ENCODE measurements at regions not wholly inside any gene's neighbourhood (a gene's known extent, or its start where the extent isn't known, plus 50 kb on each side); places are given as distances from the start of the nearest gene placed in this dataset.

DNA sequence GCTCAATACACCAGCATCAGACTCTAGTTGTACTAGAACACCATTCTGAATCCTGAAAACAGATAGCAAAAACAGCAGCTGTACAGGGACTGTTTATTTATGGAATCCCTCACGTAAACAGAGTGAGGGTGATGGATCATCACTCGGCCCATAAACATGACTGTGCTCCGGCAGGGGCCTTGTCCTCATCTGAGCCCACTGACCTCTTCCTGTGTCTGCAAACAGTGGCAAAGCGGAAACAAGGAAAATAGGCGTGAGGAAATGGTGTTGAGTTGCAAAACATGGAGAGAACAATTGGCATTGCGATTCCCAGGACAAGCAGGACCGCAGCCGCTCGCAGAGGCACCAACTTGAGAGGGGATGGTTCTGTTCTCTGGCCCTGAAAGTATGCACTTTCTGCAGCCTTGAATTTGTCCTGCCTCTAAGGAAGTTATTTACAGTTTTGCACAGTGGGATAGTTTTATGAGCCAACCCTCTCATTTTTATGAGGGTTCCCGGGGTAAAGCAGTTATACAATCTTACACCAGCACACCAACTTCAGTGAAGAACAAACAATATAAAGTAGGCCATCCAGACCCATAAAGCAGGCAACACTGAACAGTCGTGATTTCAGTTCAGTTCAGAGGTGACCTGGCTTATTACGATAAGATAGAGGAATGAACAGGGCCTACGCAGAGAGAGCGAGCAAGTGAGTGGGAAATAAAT lies 248.0 kb upstream of the FZD8 start:
- Histone ChIP-seq H3K27ac (peak overlapping the region in 1 of 4 donors; percentile 1), H3K4me3 (no peak overlapping the region), H3K27me3 (no peaks in the 10 kb centered on the region), H3K36me3 (no peaks in the 10 kb centered on the region), H3K4me1 (no peaks in the 10 kb centered on the region), H3K9me3 (peaks cover 0 to 3% (median 0%) of the 10 kb centered on the region in 4 donors)
- no peak for TF ChIP-seq POLR2A (IDR thresholded peaks at IDR 0.05)
- TF ChIP-seq, protein P1, sequence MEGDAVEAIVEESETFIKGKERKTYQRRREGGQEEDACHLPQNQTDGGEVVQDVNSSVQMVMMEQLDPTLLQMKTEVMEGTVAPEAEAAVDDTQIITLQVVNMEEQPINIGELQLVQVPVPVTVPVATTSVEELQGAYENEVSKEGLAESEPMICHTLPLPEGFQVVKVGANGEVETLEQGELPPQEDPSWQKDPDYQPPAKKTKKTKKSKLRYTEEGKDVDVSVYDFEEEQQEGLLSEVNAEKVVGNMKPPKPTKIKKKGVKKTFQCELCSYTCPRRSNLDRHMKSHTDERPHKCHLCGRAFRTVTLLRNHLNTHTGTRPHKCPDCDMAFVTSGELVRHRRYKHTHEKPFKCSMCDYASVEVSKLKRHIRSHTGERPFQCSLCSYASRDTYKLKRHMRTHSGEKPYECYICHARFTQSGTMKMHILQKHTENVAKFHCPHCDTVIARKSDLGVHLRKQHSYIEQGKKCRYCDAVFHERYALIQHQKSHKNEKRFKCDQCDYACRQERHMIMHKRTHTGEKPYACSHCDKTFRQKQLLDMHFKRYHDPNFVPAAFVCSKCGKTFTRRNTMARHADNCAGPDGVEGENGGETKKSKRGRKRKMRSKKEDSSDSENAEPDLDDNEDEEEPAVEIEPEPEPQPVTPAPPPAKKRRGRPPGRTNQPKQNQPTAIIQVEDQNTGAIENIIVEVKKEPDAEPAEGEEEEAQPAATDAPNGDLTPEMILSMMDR (IDR thresholded peaks at IDR 0.05): no peak
- DNase-seq: no peak

DNA sequence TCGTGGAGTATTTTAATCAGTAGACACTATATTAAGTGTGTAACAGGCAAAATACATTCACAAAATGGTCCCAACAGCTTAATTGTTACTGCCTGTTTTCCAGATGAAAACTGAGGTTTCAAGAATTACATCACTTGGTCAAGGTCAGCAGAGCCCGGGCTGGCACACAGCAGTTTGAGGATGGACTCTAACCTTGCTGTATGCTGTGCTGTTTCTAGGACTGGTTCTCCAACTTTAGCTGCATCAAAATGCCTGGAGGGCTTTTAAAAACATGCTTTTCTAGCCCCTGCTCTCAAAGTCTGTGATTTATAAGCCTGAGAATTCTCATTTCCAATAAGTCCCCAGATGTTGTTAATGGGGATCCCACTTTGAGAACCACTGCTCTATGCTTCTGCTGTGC lies 247.1 kb upstream of the FZD8 start:
- no peaks in the 10 kb centered on the region for H3K36me3 ChIP-seq
- no peak overlapping the region for H3K27ac ChIP-seq
- no peak for TF ChIP-seq POLR2A (IDR thresholded peaks at IDR 0.05)
- TF ChIP-seq, protein P1 (IDR thresholded peaks at IDR 0.05): no peak
- H3K4me1 ChIP-seq: no peaks in the 10 kb centered on the region
- H3K4me3 ChIP-seq: no peak overlapping the region
- H3K27me3 ChIP-seq: no peaks in the 10 kb centered on the region
- no peak for DNase-seq
- peaks cover 0 to 3% (median 0%) of the 10 kb centered on the region in 4 donors for H3K9me3 ChIP-seq

DNA sequence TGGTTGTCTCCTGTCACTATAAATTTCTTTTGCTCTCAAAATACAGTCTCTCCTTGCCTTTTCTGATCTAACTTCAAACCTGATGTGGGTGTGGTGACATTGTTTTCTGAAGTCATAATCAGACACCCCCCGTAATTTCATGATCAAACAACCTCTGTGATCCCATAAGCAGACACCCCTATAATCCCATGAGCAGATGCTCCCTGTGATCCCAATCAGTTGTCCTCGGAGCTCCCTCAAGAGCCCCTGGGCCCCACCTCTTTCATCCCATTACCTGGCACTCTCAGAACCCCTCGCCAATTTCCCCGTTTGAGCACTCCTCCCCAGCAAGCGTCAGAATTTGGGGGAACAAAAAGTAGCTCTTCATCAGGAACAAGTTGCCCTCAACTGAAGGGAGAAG lies 246.3 kb upstream of the FZD8 start:
- no peak for TF ChIP-seq POLR2A (IDR thresholded peaks at IDR 0.05)
- TF ChIP-seq, protein P1 (IDR thresholded peaks at IDR 0.05): no peak
- H3K4me1 ChIP-seq: no peaks in the 10 kb centered on the region
- DNase-seq: no peak
- H3K27me3 ChIP-seq: no peaks in the 10 kb centered on the region
- no peaks in the 10 kb centered on the region for H3K9me3 ChIP-seq
- no peak overlapping the region for H3K27ac ChIP-seq
- H3K4me3 ChIP-seq: no peak overlapping the region
- H3K36me3 ChIP-seq: no peaks in the 10 kb centered on the region

DNA sequence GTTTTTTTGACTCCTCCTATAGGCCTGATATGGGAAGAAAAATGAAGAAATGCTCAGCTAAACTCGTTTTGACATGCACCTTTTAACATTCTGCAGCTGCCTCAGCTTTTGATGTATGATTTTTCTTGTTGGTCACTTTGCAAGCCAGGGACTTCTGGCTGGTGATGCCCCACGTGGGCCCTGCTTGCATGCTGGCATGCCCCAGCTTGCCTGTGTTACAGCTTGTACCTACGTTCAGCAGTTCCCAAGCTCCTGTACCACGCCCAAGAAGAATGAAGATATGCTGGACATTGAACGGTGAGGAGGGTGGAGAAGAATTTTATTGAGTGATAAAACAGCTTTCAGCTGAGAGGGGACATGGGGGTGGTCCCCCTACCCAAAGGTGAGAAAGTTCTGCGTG lies 245.6 kb upstream of the FZD8 start:
- Histone ChIP-seq H3K4me3 (no peak overlapping the region), H3K4me1 (no peaks in the 10 kb centered on the region), H3K27ac (no peak overlapping the region), H3K27me3 (no peaks in the 10 kb centered on the region), H3K9me3 (no peaks in the 10 kb centered on the region), H3K36me3 (no peaks in the 10 kb centered on the region)
- TF ChIP-seq POLR2A (IDR thresholded peaks at IDR 0.05): no peak
- TF ChIP-seq, protein P1 (IDR thresholded peaks at IDR 0.05): no peak
- no peak for DNase-seq

DNA sequence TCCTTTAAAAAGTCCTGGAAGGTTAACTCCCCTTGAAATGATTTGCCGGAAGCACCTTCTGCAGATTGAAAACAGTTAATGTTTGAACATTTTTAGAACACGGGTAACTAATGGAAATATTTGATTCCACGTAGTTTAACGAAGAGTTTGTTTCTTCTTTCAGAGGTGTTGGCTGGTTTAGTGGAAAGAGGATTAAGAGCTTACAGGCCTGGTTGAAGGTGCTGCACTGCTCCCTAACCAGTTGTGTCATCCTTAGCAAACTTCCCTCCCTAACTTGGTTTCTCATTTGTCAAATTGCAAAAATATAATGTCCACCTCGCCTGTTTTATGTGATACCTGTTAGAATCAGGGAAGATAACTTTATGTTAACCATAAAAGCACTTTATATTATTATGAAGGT lies 243.0 kb upstream of the FZD8 start:
- Histone ChIP-seq H3K27ac (no peak overlapping the region), H3K4me1 (no peaks in the 10 kb centered on the region), H3K36me3 (no peaks in the 10 kb centered on the region), H3K9me3 (no peaks in the 10 kb centered on the region), H3K27me3 (no peaks in the 10 kb centered on the region), H3K4me3 (no peak overlapping the region)
- TF ChIP-seq, protein P1 (IDR thresholded peaks at IDR 0.05): no peak
- TF ChIP-seq POLR2A (IDR thresholded peaks at IDR 0.05): no peak
- no peak for DNase-seq

Data from Peyer's patch (tissue), 4 donors.